HCT116 (cell line): ENCODE measurements at regions not wholly inside any gene's neighbourhood (a gene's known extent, or its start where the extent isn't known, plus 50 kb on each side); places are given as distances from the start of the nearest gene placed in this dataset.

ENCODE experiments used
- CEBPB ChIP-seq: IDR thresholded peaks from 2 replicates; pipeline ENCODE4 v1.6.1; 2012; ENCODE audit warnings: low read depth
- CTCF ChIP-seq, 3 experiments: fragments of 200-600 bp in 1 of 3; sonication (generic) in 1 of 3; IDR thresholded peaks in 2 of 3; conservative IDR thresholded peaks in 1 of 3; 2 replicates each; pipeline ENCODE4 v1.5.1; 2012 to 2017; ENCODE audit warnings: low read depth in 2 of 3, low read length in 2 of 3, antibody characterized with exemption in 1 of 3, borderline replicate concordance in 1 of 3, control low read depth in 1 of 3, mild to moderate bottlenecking in 1 of 3, mixed read lengths in 1 of 3, mixed run types in 1 of 3, moderate library complexity in 1 of 3; ENCODE audit not compliant: insufficient read depth in 1 of 3
- FOSL1 ChIP-seq: IDR thresholded peaks from 2 replicates; pipeline ENCODE4 v1.6.1; 2012; ENCODE audit warnings: low read depth
- MAX ChIP-seq: IDR thresholded peaks from 2 replicates; pipeline ENCODE4 v1.6.1; 2012
- POLR2A ChIP-seq: IDR thresholded peaks from 2 replicates; pipeline ENCODE4 v1.7.0; 2011; ENCODE audit warnings: borderline replicate concordance; ENCODE audit not compliant: insufficient read depth, insufficient read length; ENCODE audit errors: extremely low read depth
- POLR2AphosphoS5 ChIP-seq: IDR thresholded peaks from 2 replicates; pipeline ENCODE4 v1.6.1; 2011; ENCODE audit warnings: mild to moderate bottlenecking, low read depth, low read length, moderate library complexity
- RAD21 ChIP-seq: IDR thresholded peaks from 2 replicates; pipeline ENCODE4 v1.6.1; 2012; ENCODE audit warnings: low read depth, mild to moderate bottlenecking
- REST ChIP-seq: IDR thresholded peaks from 2 replicates; pipeline ENCODE4 v1.6.1; 2012; ENCODE audit warnings: low read depth
- SRF ChIP-seq: IDR thresholded peaks from 2 replicates; pipeline ENCODE4 v1.6.1; 2012; ENCODE audit warnings: low read depth
- YY1 ChIP-seq: IDR thresholded peaks from 2 replicates; pipeline ENCODE4 v1.6.1; 2011; ENCODE audit warnings: low read length, low read depth, moderate library complexity, mild to moderate bottlenecking; ENCODE audit not compliant: insufficient replicate concordance; ENCODE audit errors: extremely low read depth
- ZBTB33 ChIP-seq: IDR thresholded peaks from 2 replicates; pipeline ENCODE4 v1.6.1; 2011; ENCODE audit warnings: mild to moderate bottlenecking, low read length, moderate library complexity; ENCODE audit not compliant: insufficient replicate concordance; ENCODE audit errors: extremely low read depth
- ZNF274 ChIP-seq: fragments of 200-500 bp; sonication (Bioruptor generic); IDR thresholded peaks from 2 replicates; pipeline ENCODE4 v1.6.1; 2014; ENCODE audit warnings: mild to moderate bottlenecking, low read depth, low read length, inconsistent platforms

- no peak for TF ChIP-seq CTCF (IDR thresholded peaks at IDR 0.05 in 2 of 3, conservative IDR thresholded peaks at IDR 0.05 in 1 of 3; ENCODE audit: borderline replicate concordance in 1 of 3, insufficient read depth in 1 of 3, low read depth in 2 of 3, low read length in 2 of 3)
- TF ChIP-seq FOSL1 = no peak
- no peak for TF ChIP-seq REST
- no peak for TF ChIP-seq RAD21
- TF ChIP-seq POLR2A = no peak
- no peak for TF ChIP-seq POLR2AphosphoS5
- TF ChIP-seq CEBPB = no peak
- no peak for TF ChIP-seq MAX
- no peak for TF ChIP-seq ZNF274
- TF ChIP-seq YY1 = no peak
- TF ChIP-seq ZBTB33 = no peak
- no peak for TF ChIP-seq SRF
Observed at GRCh38 chr3:174417573-174417972, 441.6 kb upstream of the NAALADL2 start.
